Psoas muscle (tissue), 7 donors: ENCODE measurements at regions not wholly inside any gene's neighbourhood (a gene's known extent, or its start where the extent isn't known, plus 50 kb on each side); places are given as distances from the start of the nearest gene placed in this dataset.

Experiments used
- ATAC-seq, 4 donors: fragments of 200-7000 bp; cut with Tn5 transposase; one replicate each; pipeline ENCODE4 v1.9.1; 2020; ENCODE audit warnings: moderate library complexity in 3 of 4, mild to moderate bottlenecking in 2 of 4
- DNase-seq, 2 donors: peaks; one replicate each; pipeline ENCODE4 v3.0.0-alpha.2; 2020
- H3K27ac ChIP-seq: fragments of 200-600 bp; one replicate; pipeline ENCODE4 v1.8.0; 2022
- H3K27me3 ChIP-seq, 3 donors: fragments of 200-600 bp in 1 of 3; one replicate each; pipeline versions ENCODE4 v1.6.1 to v1.8.0; 2013 to 2022; ENCODE audit warnings: low read length in 2 of 3, mild to moderate bottlenecking in 2 of 3, moderate library complexity in 1 of 3; ENCODE audit not compliant: insufficient read depth in 3 of 3
- H3K36me3 ChIP-seq, 2 donors: fragments of 200-600 bp in 1 of 2; one replicate each; pipeline versions ENCODE4 v1.6.1 to v1.8.0; 2013 to 2022; ENCODE audit warnings: low read depth in 1 of 2, mild to moderate bottlenecking in 1 of 2, moderate library complexity in 1 of 2; ENCODE audit not compliant: insufficient read depth in 1 of 2
- H3K4me1 ChIP-seq: fragments of 200-600 bp; one replicate; pipeline ENCODE4 v1.8.0; 2022
- H3K4me3 ChIP-seq: fragments of 200-600 bp; one replicate; pipeline ENCODE4 v1.8.0; 2022; ENCODE audit warnings: mild to moderate bottlenecking
- H3K9me3 ChIP-seq: fragments of 200-600 bp; one replicate; pipeline ENCODE4 v1.8.0; 2022
- CTCF ChIP-seq: fragments of 200-600 bp; IDR thresholded peaks from one replicate; pipeline ENCODE4 v1.8.0; 2022; ENCODE audit warnings: antibody characterized with exemption
- WGBS, 3 donors: extraction: QIAGEN DNeasy Blood & Tissue Kit; methylation state at CpG; one replicate each; pipeline versions ENCODE4 v1.1.6 to v1.1.7; 2013; 5-methylcytosine and 5-hydroxymethylcytosine counted together
- intact Hi-C, 2 donors: fragments of 100-400 bp; cut with DNase I; formaldehyde crosslinking; loops; one replicate each; pipeline versions ENCODE4 v1.11.0 to v1.14.2; 2022
- donor health status: healthy with polysubstance abuse.
- donor health status: DM: no; HTN: no; CAD: no; lungs with moderate emphysema.
- donor health status: Bipolar disorder and iron deficiency.
- donor health status: healthy.
- donor health status: DM: yes; HTN: yes; CAD: no.
- donor health status: DM: no; HTN: no; CAD: no.
- donor health status: DM: yes; HTN: yes; CAD: no.

- no peaks in the 10 kb centered on the region for H3K36me3 ChIP-seq
- DNase-seq (no peak), ATAC-seq (no peak)
- 88 to 91% (median 90%) methylated on average over 1 of the region's 1 CpG for WGBS, 3 donors
- H3K9me3 ChIP-seq, result no peaks in the 10 kb centered on the region
- no peak overlapping the region for H3K4me3 ChIP-seq
- no peak for TF ChIP-seq CTCF
- H3K27ac ChIP-seq, result no peak overlapping the region
- H3K27me3 ChIP-seq, result no peaks in the 10 kb centered on the region
- intact Hi-C loops, result no loop called here
- no peaks in the 10 kb centered on the region for H3K4me1 ChIP-seq
Measured at GRCh38 chr6:122092366-122092765, 307.1 kb upstream of the HSF2 start.

GRCh38 chr6:122098201-122098678, 301.2 kb upstream of the HSF2 start:
- no peaks in the 10 kb centered on the region for H3K27me3 ChIP-seq
- ATAC-seq, result no peak
- DNase-seq, result no peak
- no peak overlapping the region for H3K27ac ChIP-seq
- TF ChIP-seq CTCF, result no peak
- H3K36me3 ChIP-seq, result no peaks in the 10 kb centered on the region
- no peaks in the 10 kb centered on the region for H3K9me3 ChIP-seq
- WGBS, 3 donors, result 61 to 64% (median 61%) methylated on average over 4 of the region's 4 CpGs
- no peaks in the 10 kb centered on the region for H3K4me1 ChIP-seq
- H3K4me3 ChIP-seq, result no peak overlapping the region
- intact Hi-C loops, result no loop called here

- DNase-seq (no peak), ATAC-seq (no peak)
- H3K9me3 ChIP-seq, result no peaks in the 10 kb centered on the region
- intact Hi-C loops, result no loop called here
- no peaks in the 10 kb centered on the region for H3K36me3 ChIP-seq
- TF ChIP-seq CTCF, result no peak
- H3K27me3 ChIP-seq, result no peaks in the 10 kb centered on the region
- no peak overlapping the region for H3K27ac ChIP-seq
- WGBS, 3 donors, result 81 to 89% (median 88%) methylated on average over 3 of the region's 3 CpGs
- no peaks in the 10 kb centered on the region for H3K4me1 ChIP-seq
- no peak overlapping the region for H3K4me3 ChIP-seq
Measured at GRCh38 chr6:122102026-122102425, 297.4 kb upstream of the HSF2 start.

GRCh38 chr6:122107256-122107852, 292.1 kb upstream of the HSF2 start:
- ATAC-seq, result no peak
- no peak for TF ChIP-seq CTCF

GRCh38 chr6:122109075-122109474, 290.4 kb upstream of the HSF2 start:
- Histone ChIP-seq H3K27ac (no peak overlapping the region), H3K36me3 (no peaks in the 10 kb centered on the region), H3K27me3 (no peaks in the 10 kb centered on the region), H3K4me1 (no peaks in the 10 kb centered on the region), H3K4me3 (no peak overlapping the region), H3K9me3 (no peaks in the 10 kb centered on the region)
- no peak for TF ChIP-seq CTCF
- intact Hi-C loops, result no loop called here
- no peak for DNase-seq
- no peak for ATAC-seq

More at GRCh38 chr6:122107256-122107852, 292.1 kb upstream of the HSF2 start:
- intact Hi-C loops, result no loop called here
- WGBS, 3 donors, result 73 to 79% (median 77%) methylated on average over 3 of the region's 3 CpGs
- Histone ChIP-seq H3K27me3 (no peaks in the 10 kb centered on the region), H3K27ac (no peak overlapping the region), H3K4me1 (no peaks in the 10 kb centered on the region), H3K4me3 (no peak overlapping the region), H3K9me3 (no peaks in the 10 kb centered on the region), H3K36me3 (no peaks in the 10 kb centered on the region)
- DNase-seq, result no peak
